HepG2 (cell line): ENCODE measurements at regions not wholly inside any gene's neighbourhood (a gene's known extent, or its start where the extent isn't known, plus 50 kb on each side); places are given as distances from the start of the nearest gene placed in this dataset.
A peak's percentile ranks its signal among the peaks of the same experiment; 100 is the strongest.

Source experiments
- BHLHE40 ChIP-seq: IDR thresholded peaks from 2 replicates; pipeline ENCODE4 v1.6.1; 2011; ENCODE audit warnings: low read length, improper control_type of control experiment
- FOSL1 ChIP-seq: sonication (generic); formaldehyde crosslinking; IDR thresholded peaks from 2 replicates; pipeline ENCODE4 v1.9.0; 2021; ENCODE audit warnings: missing genetic modification reagents, borderline replicate concordance
- IRF2 ChIP-seq: IDR thresholded peaks from 2 replicates; pipeline ENCODE4 v1.6.1; 2018; ENCODE audit warnings: missing genetic modification reagents, missing compliant biosample characterization
- KLF16 ChIP-seq, 2 experiments: sonication (generic) in 1 of 2; formaldehyde crosslinking in 1 of 2; IDR thresholded peaks; 2 replicates each; pipeline versions ENCODE4 v1.6.1 to v1.8.0; 2016 to 2023; ENCODE audit warnings: missing genetic modification reagents in 2 of 2, missing compliant biosample characterization in 1 of 2
- NR2F1 ChIP-seq, 2 experiments: fragments of 450-650 bp in 1 of 2; formaldehyde crosslinking in 1 of 2; IDR thresholded peaks; 2 replicates each; pipeline versions ENCODE4 v1.5.0 to v1.6.1; 2016 to 2020; ENCODE audit warnings: mild to moderate bottlenecking in 1 of 2, missing compliant biosample characterization in 1 of 2, missing genetic modification reagents in 1 of 2, moderate library complexity in 1 of 2
- PPARG ChIP-seq: conservative IDR thresholded peaks from 2 replicates; pipeline ENCODE4 v1.6.1; 2016; ENCODE audit warnings: missing biosample characterization, missing genetic modification reagents
- RBAK ChIP-seq: sonication (generic); formaldehyde crosslinking; IDR thresholded peaks from 2 replicates; pipeline ENCODE4 v1.5.1; 2020; ENCODE audit warnings: mild to moderate bottlenecking, missing genetic modification reagents
- TCF7 ChIP-seq: sonication (generic); IDR thresholded peaks from 2 replicates; pipeline ENCODE4 v1.6.1; 2016; ENCODE audit warnings: antibody characterized with exemption, low read depth
- ZNF317 ChIP-seq: sonication (generic); formaldehyde crosslinking; IDR thresholded peaks from 2 replicates; pipeline ENCODE4 v1.5.0; 2020; ENCODE audit warnings: mild to moderate bottlenecking, missing genetic modification reagents
- ZNF552 ChIP-seq: sonication (generic); formaldehyde crosslinking; IDR thresholded peaks from 2 replicates; pipeline ENCODE4 v1.9.0; 2022; ENCODE audit warnings: missing genetic modification reagents, mild to moderate bottlenecking, borderline replicate concordance
- ZNF850 ChIP-seq: sonication (generic); formaldehyde crosslinking; conservative IDR thresholded peaks from 2 replicates; pipeline ENCODE4 v1.9.0; 2021; ENCODE audit warnings: mild to moderate bottlenecking, missing genetic modification reagents
- TF ChIP-seq, protein P1 (sequence below): sonication (generic); formaldehyde crosslinking; IDR thresholded peaks from 2 replicates; pipeline ENCODE4 v1.9.0; 2021; ENCODE audit warnings: mild to moderate bottlenecking, missing genetic modification reagents
- TF ChIP-seq, protein P2 (sequence below): sonication (generic); formaldehyde crosslinking; IDR thresholded peaks from 2 replicates; pipeline ENCODE4 v1.4.0; 2020; ENCODE audit warnings: missing genetic modification reagents
- TF ChIP-seq, protein P3 (sequence below): sonication (generic); formaldehyde crosslinking; IDR thresholded peaks from 2 replicates; pipeline ENCODE4 v1.4.0; 2020; ENCODE audit warnings: missing genetic modification reagents
- TF ChIP-seq, protein P4 (sequence below): IDR thresholded peaks from 2 replicates; pipeline ENCODE4 v1.4.0; 2020; ENCODE audit warnings: mild to moderate bottlenecking, missing genetic modification reagents
- TF ChIP-seq, protein P5 (sequence below): sonication (generic); formaldehyde crosslinking; IDR thresholded peaks from 2 replicates; pipeline ENCODE4 v1.5.1; 2020; ENCODE audit warnings: missing genetic modification reagents, mild to moderate bottlenecking, borderline replicate concordance

DNA sequence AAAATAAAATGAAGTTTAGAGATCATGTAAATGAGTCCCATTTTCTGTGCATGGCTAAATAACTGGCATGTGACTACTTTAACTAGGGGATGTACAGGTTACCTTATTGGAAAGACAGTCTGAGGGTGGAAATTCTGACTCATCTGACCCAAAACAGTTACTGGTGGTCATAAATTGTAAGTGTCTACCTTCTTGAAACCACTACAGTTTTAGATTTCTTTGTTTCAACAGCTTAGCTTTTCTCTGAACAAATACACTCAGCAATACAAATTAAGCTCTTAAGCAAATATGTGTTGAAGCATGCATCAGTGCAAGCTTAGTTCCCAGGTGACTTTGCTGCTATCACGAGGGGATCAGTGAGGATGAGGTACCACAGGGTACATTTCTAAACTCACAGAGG, 60.7 kb upstream of the PGM2 start (continued):
- TF ChIP-seq, protein P1, sequence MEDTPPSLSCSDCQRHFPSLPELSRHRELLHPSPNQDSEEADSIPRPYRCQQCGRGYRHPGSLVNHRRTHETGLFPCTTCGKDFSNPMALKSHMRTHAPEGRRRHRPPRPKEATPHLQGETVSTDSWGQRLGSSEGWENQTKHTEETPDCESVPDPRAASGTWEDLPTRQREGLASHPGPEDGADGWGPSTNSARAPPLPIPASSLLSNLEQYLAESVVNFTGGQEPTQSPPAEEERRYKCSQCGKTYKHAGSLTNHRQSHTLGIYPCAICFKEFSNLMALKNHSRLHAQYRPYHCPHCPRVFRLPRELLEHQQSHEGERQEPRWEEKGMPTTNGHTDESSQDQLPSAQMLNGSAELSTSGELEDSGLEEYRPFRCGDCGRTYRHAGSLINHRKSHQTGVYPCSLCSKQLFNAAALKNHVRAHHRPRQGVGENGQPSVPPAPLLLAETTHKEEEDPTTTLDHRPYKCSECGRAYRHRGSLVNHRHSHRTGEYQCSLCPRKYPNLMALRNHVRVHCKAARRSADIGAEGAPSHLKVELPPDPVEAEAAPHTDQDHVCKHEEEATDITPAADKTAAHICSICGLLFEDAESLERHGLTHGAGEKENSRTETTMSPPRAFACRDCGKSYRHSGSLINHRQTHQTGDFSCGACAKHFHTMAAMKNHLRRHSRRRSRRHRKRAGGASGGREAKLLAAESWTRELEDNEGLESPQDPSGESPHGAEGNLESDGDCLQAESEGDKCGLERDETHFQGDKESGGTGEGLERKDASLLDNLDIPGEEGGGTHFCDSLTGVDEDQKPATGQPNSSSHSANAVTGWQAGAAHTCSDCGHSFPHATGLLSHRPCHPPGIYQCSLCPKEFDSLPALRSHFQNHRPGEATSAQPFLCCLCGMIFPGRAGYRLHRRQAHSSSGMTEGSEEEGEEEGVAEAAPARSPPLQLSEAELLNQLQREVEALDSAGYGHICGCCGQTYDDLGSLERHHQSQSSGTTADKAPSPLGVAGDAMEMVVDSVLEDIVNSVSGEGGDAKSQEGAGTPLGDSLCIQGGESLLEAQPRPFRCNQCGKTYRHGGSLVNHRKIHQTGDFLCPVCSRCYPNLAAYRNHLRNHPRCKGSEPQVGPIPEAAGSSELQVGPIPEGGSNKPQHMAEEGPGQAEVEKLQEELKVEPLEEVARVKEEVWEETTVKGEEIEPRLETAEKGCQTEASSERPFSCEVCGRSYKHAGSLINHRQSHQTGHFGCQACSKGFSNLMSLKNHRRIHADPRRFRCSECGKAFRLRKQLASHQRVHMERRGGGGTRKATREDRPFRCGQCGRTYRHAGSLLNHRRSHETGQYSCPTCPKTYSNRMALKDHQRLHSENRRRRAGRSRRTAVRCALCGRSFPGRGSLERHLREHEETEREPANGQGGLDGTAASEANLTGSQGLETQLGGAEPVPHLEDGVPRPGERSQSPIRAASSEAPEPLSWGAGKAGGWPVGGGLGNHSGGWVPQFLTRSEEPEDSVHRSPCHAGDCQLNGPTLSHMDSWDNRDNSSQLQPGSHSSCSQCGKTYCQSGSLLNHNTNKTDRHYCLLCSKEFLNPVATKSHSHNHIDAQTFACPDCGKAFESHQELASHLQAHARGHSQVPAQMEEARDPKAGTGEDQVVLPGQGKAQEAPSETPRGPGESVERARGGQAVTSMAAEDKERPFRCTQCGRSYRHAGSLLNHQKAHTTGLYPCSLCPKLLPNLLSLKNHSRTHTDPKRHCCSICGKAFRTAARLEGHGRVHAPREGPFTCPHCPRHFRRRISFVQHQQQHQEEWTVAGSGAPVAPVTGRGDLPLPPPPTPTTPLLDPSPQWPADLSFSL = no peak
- TF ChIP-seq BHLHE40 (0 out of 2 replicates have a peak, but pooled peaks have one; percentile 22), ZNF552 (CRISPR knock-in tag) (0 out of 2 replicates have a peak, but pooled peaks have one; percentile 40), RBAK (no peak), PPARG (CRISPR knock-in tag) (0 out of 2 replicates have a peak, but pooled peaks have one; percentile 29), ZNF850 (CRISPR knock-in tag) (no peak), IRF2 (CRISPR knock-in tag) (0 out of 2 replicates have a peak, but pooled peaks have one; percentile 39), NR2F1 (CRISPR knock-in tag; IDR thresholded peaks at IDR 0.05) (0 out of 4 replicates have a peak, but pooled peaks of 1 of the 2 experiments have one; percentile 28), FOSL1 (CRISPR knock-in tag) (no peak), TCF7 (0 out of 2 replicates have a peak, but pooled peaks have one; percentile 31), KLF16 (CRISPR knock-in tag; IDR thresholded peaks at IDR 0.05) (0 out of 4 replicates have a peak, but pooled peaks of 1 of the 2 experiments have one; percentile 38), ZNF317 (0 out of 2 replicates have a peak, but pooled peaks have one; percentile 31)
- TF ChIP-seq, protein P2, sequence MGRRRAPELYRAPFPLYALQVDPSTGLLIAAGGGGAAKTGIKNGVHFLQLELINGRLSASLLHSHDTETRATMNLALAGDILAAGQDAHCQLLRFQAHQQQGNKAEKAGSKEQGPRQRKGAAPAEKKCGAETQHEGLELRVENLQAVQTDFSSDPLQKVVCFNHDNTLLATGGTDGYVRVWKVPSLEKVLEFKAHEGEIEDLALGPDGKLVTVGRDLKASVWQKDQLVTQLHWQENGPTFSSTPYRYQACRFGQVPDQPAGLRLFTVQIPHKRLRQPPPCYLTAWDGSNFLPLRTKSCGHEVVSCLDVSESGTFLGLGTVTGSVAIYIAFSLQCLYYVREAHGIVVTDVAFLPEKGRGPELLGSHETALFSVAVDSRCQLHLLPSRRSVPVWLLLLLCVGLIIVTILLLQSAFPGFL = no peak
- TF ChIP-seq, protein P3, sequence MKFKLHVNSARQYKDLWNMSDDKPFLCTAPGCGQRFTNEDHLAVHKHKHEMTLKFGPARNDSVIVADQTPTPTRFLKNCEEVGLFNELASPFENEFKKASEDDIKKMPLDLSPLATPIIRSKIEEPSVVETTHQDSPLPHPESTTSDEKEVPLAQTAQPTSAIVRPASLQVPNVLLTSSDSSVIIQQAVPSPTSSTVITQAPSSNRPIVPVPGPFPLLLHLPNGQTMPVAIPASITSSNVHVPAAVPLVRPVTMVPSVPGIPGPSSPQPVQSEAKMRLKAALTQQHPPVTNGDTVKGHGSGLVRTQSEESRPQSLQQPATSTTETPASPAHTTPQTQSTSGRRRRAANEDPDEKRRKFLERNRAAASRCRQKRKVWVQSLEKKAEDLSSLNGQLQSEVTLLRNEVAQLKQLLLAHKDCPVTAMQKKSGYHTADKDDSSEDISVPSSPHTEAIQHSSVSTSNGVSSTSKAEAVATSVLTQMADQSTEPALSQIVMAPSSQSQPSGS (CRISPR knock-in tag) = peak; percentile 23; the same call in 1 of the 2 replicates
- TF ChIP-seq, protein P4, sequence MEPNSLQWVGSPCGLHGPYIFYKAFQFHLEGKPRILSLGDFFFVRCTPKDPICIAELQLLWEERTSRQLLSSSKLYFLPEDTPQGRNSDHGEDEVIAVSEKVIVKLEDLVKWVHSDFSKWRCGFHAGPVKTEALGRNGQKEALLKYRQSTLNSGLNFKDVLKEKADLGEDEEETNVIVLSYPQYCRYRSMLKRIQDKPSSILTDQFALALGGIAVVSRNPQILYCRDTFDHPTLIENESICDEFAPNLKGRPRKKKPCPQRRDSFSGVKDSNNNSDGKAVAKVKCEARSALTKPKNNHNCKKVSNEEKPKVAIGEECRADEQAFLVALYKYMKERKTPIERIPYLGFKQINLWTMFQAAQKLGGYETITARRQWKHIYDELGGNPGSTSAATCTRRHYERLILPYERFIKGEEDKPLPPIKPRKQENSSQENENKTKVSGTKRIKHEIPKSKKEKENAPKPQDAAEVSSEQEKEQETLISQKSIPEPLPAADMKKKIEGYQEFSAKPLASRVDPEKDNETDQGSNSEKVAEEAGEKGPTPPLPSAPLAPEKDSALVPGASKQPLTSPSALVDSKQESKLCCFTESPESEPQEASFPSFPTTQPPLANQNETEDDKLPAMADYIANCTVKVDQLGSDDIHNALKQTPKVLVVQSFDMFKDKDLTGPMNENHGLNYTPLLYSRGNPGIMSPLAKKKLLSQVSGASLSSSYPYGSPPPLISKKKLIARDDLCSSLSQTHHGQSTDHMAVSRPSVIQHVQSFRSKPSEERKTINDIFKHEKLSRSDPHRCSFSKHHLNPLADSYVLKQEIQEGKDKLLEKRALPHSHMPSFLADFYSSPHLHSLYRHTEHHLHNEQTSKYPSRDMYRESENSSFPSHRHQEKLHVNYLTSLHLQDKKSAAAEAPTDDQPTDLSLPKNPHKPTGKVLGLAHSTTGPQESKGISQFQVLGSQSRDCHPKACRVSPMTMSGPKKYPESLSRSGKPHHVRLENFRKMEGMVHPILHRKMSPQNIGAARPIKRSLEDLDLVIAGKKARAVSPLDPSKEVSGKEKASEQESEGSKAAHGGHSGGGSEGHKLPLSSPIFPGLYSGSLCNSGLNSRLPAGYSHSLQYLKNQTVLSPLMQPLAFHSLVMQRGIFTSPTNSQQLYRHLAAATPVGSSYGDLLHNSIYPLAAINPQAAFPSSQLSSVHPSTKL (CRISPR knock-in tag) = peak; percentile 85
- TF ChIP-seq, protein P5, sequence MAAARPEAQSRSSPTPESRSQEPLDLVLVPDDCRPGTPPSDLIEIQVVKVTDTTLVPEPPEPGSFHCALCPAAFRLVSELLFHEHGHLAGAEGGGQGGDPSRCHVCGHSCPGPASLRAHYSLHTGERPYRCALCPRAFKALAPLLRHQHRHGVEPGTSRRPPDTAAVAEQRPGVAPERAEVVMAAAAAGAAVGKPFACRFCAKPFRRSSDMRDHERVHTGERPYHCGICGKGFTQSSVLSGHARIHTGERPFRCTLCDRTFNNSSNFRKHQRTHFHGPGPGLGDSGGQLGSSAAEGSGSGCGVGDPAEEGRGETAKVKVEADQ (CRISPR knock-in tag) = no peak
